ENCODE measurements at regions not wholly inside any gene's neighbourhood (a gene's known extent, or its start where the extent isn't known, plus 50 kb on each side); places are given as distances from the start of the nearest gene placed in this dataset.

- TF ChIP-seq MTA3 (IDR thresholded peaks at IDR 0.05; ENCODE audit: borderline replicate concordance, low read length), result no peak
- no peak for TF ChIP-seq MEF2B (IDR thresholded peaks at IDR 0.05; ENCODE audit: partially characterized antibody, poor library complexity, severe bottlenecking)
Measured at GRCh38 chr6:106895703-106896040, 78.9 kb downstream of the CD24 start (continued).

- H3K4me1 ChIP-seq (ENCODE audit: control insufficient read depth, insufficient read depth, low read length), result no peaks in the 10 kb centered on the region
- no peak for ATAC-seq
- H3K36me3 ChIP-seq (ENCODE audit: control insufficient read depth in 2 of 2, insufficient read depth in 2 of 2, low read length in 1 of 2), result no peaks in the 10 kb centered on the region
- in situ Hi-C loops (cut with MboI), result no loop called here
- H4K20me1 ChIP-seq (ENCODE audit: control insufficient read depth, insufficient read depth), result no peaks in the 10 kb centered on the region
- no peak for TF ChIP-seq RFX5 (IDR thresholded peaks at IDR 0.05; ENCODE audit: low read depth, low read length)
- ChIA-PET POLR2A (interaction anchor here (0.5 kb wide), 1 partner anchor 25 kb away, joined by 3 read pairs; no protein-coding TSS in a partner anchor), SMC1A (ENCODE audit: uncharacterized antibody, unreplicated experiment) (interaction anchor here (1.0 kb wide), 1 partner anchor 48 kb away, joined by 3 read pairs; no protein-coding TSS in a partner anchor), RAD21 (ENCODE audit: unreplicated experiment) (no interaction called here), CTCF (interaction anchor here (1.5 kb wide), 1 partner anchor 84 kb away, joined by 4 read pairs; no protein-coding TSS in a partner anchor)
- no peak overlapping the region for H3K27ac ChIP-seq (ENCODE audit: control insufficient read depth, insufficient read depth)
- no peak overlapping the region for H2AFZ ChIP-seq (ENCODE audit: control insufficient read depth, low read depth, low read length)
- no TSS peak for BruUV-seq (replicated peaks)
- no peak for FAIRE-seq
- H3K4me2 ChIP-seq (ENCODE audit: control insufficient read depth, insufficient read depth), result no peak overlapping the region
- H3K9ac ChIP-seq (ENCODE audit: control insufficient read depth, insufficient read depth, low read length), result no peak overlapping the region
- DNase-seq (ENCODE audit: low read depth, low spot score), result no peak
- WGBS (ENCODE audit: insufficient coverage, insufficient replicate concordance, low lambda C conversion rate, missing lambda C conversion rate), result 62% methylated on average over 6 of the region's 6 CpGs
- no peaks in the 10 kb centered on the region for H3K27me3 ChIP-seq (replicated peaks in 1 of 2; ENCODE audit: control insufficient read depth in 2 of 2, insufficient read depth in 2 of 2, low read length in 1 of 2)
- intact Hi-C loops (cut with micrococcal nuclease; ENCODE audit: unreplicated experiment), result no loop called here
- H3K9me3 ChIP-seq (replicated peaks; ENCODE audit: control insufficient read depth, insufficient read depth, low read length), result no peaks in the 10 kb centered on the region; the same call in 2 of the 3 replicates
- H3K4me3 ChIP-seq, result no peak overlapping the region
- no peaks in the 10 kb centered on the region for H3K79me2 ChIP-seq (ENCODE audit: control insufficient read depth, insufficient read depth, low read length)
Measured at GRCh38 chr6:106894978-106895702, 79.4 kb downstream of the CD24 start.

GRCh38 chr6:106892186-106892585 lies 82.3 kb downstream of the CD24 start:
- ATAC-seq (no peak), FAIRE-seq (no peak), DNase-seq (ENCODE audit: low read depth, low spot score) (no peak)
- POLR2A ChIA-PET, result no interaction called here
- intact Hi-C loops (cut with micrococcal nuclease; ENCODE audit: unreplicated experiment) (no loop called here), in situ Hi-C loops (cut with MboI) (no loop called here)
- no peak overlapping the region for H3K4me2 ChIP-seq (ENCODE audit: control insufficient read depth, insufficient read depth)
- RAD21 ChIA-PET (ENCODE audit: unreplicated experiment), result no interaction called here
- TF ChIP-seq MTA2 (IDR thresholded peaks at IDR 0.05; ENCODE audit: low read depth), result no peak
- TF ChIP-seq ZNF207 (IDR thresholded peaks at IDR 0.05; ENCODE audit: borderline replicate concordance), result no peak
- TF ChIP-seq EP300 (IDR thresholded peaks at IDR 0.05; ENCODE audit: borderline replicate concordance in 1 of 2, control insufficient read depth in 1 of 2, low read depth in 2 of 2, low read length in 2 of 2), result no peak
- no peak for TF ChIP-seq ZNF384 (IDR thresholded peaks at IDR 0.05; ENCODE audit: borderline replicate concordance, low read depth, low read length)
- TF ChIP-seq NR2C1 (IDR thresholded peaks at IDR 0.05), result no peak
- TF ChIP-seq BMI1 (IDR thresholded peaks at IDR 0.05; ENCODE audit: borderline replicate concordance), result no peak
- no peak for TF ChIP-seq PKNOX1 (IDR thresholded peaks at IDR 0.05)
- no peak for TF ChIP-seq HCFC1 (IDR thresholded peaks at IDR 0.05; ENCODE audit: low read length)
- TF ChIP-seq RCOR1 (conservative IDR thresholded peaks at IDR 0.05; ENCODE audit: low read depth, low read length), result no peak
- no peak for TF ChIP-seq NFYA (IDR thresholded peaks at IDR 0.05; ENCODE audit: borderline replicate concordance, low read depth, low read length)
- no TSS peak for BruUV-seq (replicated peaks)
- H3K27me3 ChIP-seq (replicated peaks in 1 of 2; ENCODE audit: control insufficient read depth in 2 of 2, insufficient read depth in 2 of 2, low read length in 1 of 2), result no peaks in the 10 kb centered on the region
- SMC1A ChIA-PET (ENCODE audit: uncharacterized antibody, unreplicated experiment), result no interaction called here
- no peaks in the 10 kb centered on the region for H3K79me2 ChIP-seq (ENCODE audit: control insufficient read depth, insufficient read depth, low read length)
- no peak overlapping the region for H3K9ac ChIP-seq (ENCODE audit: control insufficient read depth, insufficient read depth, low read length)
- no peaks in the 10 kb centered on the region for H3K9me3 ChIP-seq (replicated peaks; ENCODE audit: control insufficient read depth, insufficient read depth, low read length)
- H3K36me3 ChIP-seq (ENCODE audit: control insufficient read depth in 2 of 2, insufficient read depth in 2 of 2, low read length in 1 of 2), result no peaks in the 10 kb centered on the region
- CTCF ChIA-PET, result no interaction called here
- H3K4me1 ChIP-seq (ENCODE audit: control insufficient read depth, insufficient read depth, low read length), result no peaks in the 10 kb centered on the region
- H2AFZ ChIP-seq (ENCODE audit: control insufficient read depth, low read depth, low read length), result no peak overlapping the region
- H3K4me3 ChIP-seq, result no peak overlapping the region
- 70% methylated on average over 4 of the region's 5 CpGs for WGBS (ENCODE audit: insufficient coverage, insufficient replicate concordance, low lambda C conversion rate, missing lambda C conversion rate)
- H4K20me1 ChIP-seq (ENCODE audit: control insufficient read depth, insufficient read depth), result no peaks in the 10 kb centered on the region
- no peak overlapping the region for H3K27ac ChIP-seq (ENCODE audit: control insufficient read depth, insufficient read depth)
